GM12892 (cell line): ENCODE measurements at regions not wholly inside any gene's neighbourhood (a gene's known extent, or its start where the extent isn't known, plus 50 kb on each side); places are given as distances from the start of the nearest gene placed in this dataset.

ENCODE experiments used
- POLR2A ChIP-seq: IDR thresholded peaks from 2 replicates; pipeline ENCODE4 v1.6.1; 2011; ENCODE audit warnings: low read depth, low read length, control low read depth
- POLR2AphosphoS5 ChIP-seq: IDR thresholded peaks from 2 replicates; pipeline ENCODE4 v1.6.1; 2011; ENCODE audit warnings: low read depth, low read length, control low read depth
- TAF1 ChIP-seq: IDR thresholded peaks from 2 replicates; pipeline ENCODE4 v1.6.1; 2011; ENCODE audit warnings: low read depth, mild to moderate bottlenecking, control low read depth, low read length, borderline replicate concordance

DNA sequence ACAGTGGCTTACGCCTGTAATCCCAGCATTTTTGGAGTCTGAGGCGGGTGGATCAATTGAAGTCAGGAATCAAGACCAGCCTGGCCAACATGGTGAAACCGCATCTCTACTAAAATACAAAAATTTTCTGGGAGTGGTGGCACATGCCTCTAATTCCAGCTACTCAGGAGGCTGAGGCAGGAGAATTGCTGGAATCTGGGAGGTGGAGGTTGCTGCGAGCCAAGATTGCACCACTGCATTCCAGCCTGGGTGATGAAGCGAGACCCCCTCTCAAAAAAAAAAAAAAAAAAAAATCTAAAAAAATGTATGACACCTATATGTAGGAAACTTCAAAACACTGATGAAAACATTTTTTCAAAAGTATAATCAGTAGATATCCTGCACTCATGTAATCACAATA, 242.7 kb upstream of the CHORDC1 start:
- no peak for TF ChIP-seq POLR2AphosphoS5
- no peak for TF ChIP-seq POLR2A
- no peak for TF ChIP-seq TAF1
